MM.1S (cell line): ENCODE measurements at regions not wholly inside any gene's neighbourhood (a gene's known extent, or its start where the extent isn't known, plus 50 kb on each side); places are given as distances from the start of the nearest gene placed in this dataset.

Experiments
- CTCF ChIP-seq: fragments of 300-600 bp; sonication (generic); IDR thresholded peaks from 2 replicates; pipeline ENCODE4 v1.5.1; 2016; ENCODE audit warnings: antibody characterized with exemption, low read length, mixed read lengths
- EZH2 ChIP-seq: fragments of 300-600 bp; sonication (generic); optimal IDR thresholded peaks from 2 replicates; pipeline ENCODE3; 2017; ENCODE audit warnings: low read depth, mild to moderate bottlenecking, antibody characterized with exemption, low read length, mixed read lengths
- EZH2phosphoT487 ChIP-seq: fragments of 300-600 bp; sonication (generic); IDR thresholded peaks from 2 replicates; pipeline ENCODE4 v1.6.1; 2018; ENCODE audit warnings: antibody characterized with exemption, low read length

GRCh38 chr6:49097116-49097515 lies 365.9 kb downstream of the MMUT start:
- TF ChIP-seq CTCF = no peak
- TF ChIP-seq EZH2 = no peak
- TF ChIP-seq EZH2phosphoT487 = no peak
